ENCODE measurements at regions not wholly inside any gene's neighbourhood (a gene's known extent, or its start where the extent isn't known, plus 50 kb on each side); places are given as distances from the start of the nearest gene placed in this dataset.

DNA sequence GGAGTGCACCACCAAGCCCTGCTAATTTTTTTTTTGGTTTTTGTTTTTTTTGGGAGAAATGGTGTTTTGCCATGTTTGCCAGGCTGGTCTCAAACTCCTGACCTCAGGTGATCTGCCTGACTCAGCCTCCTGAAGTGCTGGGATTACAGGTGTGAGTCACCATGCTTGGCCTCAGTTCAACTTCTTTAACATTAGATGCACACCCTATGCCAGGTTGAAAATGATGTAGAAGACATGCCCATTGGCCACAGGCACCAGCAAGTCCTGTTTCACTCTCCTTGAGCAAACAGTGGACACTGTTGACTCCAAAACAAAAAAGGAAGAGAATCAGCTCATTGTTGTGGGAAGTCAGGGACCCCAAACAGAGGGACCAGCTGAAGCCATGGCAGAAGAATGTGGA lies 1205.3 kb downstream of the REEP3 start:
- TF ChIP-seq, protein P1, sequence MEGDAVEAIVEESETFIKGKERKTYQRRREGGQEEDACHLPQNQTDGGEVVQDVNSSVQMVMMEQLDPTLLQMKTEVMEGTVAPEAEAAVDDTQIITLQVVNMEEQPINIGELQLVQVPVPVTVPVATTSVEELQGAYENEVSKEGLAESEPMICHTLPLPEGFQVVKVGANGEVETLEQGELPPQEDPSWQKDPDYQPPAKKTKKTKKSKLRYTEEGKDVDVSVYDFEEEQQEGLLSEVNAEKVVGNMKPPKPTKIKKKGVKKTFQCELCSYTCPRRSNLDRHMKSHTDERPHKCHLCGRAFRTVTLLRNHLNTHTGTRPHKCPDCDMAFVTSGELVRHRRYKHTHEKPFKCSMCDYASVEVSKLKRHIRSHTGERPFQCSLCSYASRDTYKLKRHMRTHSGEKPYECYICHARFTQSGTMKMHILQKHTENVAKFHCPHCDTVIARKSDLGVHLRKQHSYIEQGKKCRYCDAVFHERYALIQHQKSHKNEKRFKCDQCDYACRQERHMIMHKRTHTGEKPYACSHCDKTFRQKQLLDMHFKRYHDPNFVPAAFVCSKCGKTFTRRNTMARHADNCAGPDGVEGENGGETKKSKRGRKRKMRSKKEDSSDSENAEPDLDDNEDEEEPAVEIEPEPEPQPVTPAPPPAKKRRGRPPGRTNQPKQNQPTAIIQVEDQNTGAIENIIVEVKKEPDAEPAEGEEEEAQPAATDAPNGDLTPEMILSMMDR (IDR thresholded peaks at IDR 0.05) = no peak
- TF ChIP-seq POLR2A (IDR thresholded peaks at IDR 0.05) = no peak

All from Peyer's patch (tissue), 4 donors.